ENCODE measurements at regions not wholly inside any gene's neighbourhood (a gene's known extent, or its start where the extent isn't known, plus 50 kb on each side); places are given as distances from the start of the nearest gene placed in this dataset.
"Not testable (repeated sequence)": the region's sequence is repeated elsewhere in the genome, so short reads cannot be mapped to it uniquely, and the experiment has no call there.

GRCh38 chr22:48406161-48406560 is 1421.5 kb downstream of the BRD1 start:
- no peak for DNase-seq

DNA sequence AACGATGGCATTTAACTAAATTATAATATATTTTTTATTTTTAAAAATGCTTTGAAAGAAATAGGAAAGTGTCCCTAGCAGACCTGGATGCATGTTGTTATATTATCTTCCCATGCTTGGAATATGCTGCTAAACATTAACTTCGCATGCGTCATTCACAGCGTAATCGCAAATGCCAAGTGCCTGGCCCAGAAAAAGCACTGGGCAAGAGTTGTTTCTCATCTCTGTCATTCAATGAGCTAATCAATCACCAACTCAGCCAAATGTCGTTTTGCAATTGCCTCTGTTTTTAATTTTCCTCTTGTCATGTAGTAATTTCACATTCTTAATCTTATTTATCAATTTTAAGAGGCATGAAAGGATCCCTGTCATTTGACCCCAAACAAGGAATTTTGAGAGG is 1421.9 kb downstream of the BRD1 start:
- DNase-seq, result no peak

DNA sequence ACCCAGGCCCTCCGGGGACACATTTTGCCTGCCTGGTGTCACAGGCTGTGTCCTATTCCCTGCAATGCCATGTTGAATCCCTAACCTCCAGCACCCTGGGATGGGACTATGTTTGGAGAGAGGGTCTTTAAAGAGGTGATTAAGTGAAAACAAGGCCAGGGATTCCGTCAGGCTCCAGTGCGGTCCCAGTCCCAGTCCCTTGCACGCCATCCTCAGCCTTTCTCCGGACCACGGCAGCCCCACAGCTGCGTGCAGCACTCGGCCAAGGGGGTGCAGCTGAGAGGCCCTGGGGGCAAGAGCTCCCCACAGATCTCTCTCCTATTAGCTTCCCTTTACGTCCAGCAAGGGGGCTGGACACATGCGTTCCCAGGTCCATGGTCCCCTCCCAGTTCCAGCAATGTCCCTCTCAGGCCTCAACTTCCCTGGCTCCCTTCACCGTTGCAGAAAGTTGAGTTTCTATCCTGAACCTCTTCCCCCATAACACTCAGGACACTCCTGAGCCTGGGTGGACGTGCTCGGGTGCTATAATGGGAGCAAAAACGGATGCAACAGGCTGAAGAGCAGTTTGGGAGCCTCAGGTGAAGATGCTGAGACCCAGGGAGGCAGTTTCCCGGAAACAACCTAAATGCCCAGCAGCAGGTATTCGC is 1422.7 kb downstream of the BRD1 start:
- DNase-seq, result no peak

DNA sequence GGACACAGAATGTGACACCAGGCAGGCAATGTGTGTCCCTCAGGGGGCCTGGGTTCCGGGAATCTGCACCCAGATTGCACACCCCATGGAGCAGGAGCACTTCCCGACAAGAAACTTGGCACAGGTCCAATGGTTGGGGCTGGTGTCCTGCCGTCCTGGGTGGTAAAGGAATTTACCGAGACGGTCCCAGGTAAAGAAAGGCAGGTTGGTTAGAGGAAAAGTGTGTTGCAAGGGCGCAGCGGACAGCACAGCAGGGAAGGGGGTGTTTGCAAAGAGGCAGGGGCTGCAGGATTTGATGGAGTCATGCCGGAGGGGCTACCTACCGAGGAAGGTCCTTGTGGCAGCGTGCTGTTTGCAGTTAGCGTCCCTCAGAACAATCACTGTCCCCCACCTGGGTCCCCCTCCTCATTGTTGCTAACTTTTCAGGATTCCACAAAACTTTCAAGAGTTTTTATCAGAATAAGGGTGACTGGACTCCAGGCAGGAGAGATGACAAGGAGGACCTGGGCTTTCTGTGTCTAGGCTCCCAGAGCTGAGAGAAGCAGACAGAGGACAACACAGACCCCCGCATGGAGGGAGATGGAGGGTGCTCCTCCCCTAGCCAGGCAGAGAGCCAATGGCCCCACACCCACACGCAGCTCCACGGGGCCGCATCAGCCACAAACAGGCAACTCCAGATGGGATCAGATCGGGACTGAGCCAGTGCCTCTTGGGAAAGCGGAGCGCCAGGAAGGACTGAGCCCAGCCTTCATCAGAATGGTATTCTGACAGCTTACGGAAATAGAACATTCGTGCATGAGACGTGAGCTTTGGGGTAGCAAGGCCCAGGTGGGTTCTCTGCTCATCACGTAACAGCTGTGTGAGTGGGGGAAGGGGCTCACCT is 1423.9 kb downstream of the BRD1 start:
- DNase-seq, result no peak

DNA sequence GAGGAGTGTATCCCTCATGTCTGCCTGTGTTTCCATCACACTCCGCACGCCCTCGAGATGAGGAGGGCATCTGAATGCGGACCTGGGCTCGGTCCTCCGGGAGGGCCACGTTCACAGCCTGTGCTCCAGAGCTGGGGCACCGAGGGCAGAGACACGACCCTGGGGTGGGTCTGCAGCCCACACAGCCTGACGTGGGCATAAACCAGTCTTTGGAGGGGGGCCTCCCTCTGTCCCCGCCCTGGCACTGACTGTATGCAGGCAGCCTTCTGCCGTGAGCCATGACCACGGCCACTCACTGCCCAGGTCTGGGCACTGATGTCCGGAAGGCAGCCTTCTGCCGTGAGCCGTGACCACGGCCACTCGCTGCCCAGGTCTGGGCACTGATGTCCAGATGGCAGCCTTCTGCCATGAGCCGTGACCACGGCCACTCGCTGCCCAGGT is 1425.1 kb downstream of the BRD1 start:
- DNase-seq, result no peak

GRCh38 chr22:48401523-48401922 is 1426.2 kb downstream of the BRD1 start:
- DNase-seq, result not testable (repeated sequence)

DNA sequence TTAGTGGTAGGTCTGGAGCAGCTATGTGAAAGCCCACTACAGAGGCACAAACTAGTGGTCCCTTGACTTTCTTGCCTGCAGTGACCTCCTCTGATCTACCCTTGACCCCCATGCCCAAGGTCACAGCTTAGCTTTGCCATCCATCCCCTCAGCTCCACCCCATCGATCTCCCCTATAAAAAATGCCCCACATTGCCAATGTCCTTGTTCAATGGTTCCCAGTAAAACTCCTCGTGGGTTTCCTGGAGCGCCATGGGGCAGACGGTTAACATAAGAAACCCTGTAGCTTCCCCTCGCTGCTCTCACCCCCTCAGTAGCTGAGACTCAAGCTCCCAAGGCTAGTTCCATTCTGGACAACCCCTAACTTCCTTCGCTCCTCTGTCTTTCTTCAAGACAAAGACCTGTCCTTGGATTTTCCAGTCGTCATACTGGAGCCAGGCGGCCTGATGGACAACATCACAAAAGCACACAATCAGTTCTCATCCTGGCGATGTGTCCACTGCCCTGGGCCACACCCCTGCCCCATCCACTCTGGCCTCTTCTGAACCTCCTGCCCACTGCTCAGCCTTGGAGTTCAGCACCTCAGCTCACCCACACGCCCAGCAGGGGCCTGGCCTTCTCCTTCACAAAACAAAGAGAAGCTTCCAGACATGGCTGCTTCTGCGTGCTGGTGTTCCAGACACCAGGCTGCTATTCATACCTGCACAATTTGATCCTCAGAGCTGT is 1429.3 kb downstream of the BRD1 start:
- no peak for DNase-seq

- DNase-seq, result no peak
Observed at GRCh38 chr22:48397531-48398180, 1430.0 kb downstream of the BRD1 start.

DNA sequence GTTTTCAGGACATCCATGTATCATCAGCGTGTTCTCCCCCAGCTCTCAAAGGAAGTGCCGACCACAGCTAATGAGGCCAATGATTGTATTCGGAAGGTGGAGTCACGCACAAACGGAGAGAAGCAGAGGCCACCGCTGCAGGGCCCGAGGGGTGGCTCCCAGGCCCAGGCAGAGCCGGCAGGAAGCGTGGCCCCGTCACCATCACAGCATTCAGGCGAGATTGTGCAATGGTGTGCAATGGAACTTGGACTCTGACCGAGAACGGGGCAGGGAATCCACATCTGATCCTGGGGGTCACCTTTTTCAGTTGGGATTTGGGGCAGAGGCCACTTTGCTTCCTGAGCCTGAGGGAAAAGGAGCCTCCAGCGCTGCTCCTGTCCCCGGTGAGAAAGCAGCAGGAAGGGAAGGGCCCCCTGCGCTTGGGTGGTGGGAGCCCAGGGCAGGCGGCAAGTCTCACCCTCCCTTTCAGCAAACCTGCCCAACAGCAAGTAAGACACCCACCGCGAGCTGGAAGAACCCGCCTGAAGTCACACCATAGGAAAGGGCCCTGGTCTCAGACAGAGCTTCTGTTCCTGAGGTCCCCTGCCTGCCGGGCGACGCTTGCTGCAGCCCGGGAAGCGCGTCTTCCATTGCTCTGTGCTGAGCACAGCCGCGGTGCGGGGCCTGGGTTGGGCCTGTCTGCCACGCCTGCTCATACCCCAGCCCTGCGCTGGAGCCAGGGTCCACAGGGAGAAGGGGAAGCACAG is 1430.7 kb downstream of the BRD1 start:
- no peak for DNase-seq

DNA sequence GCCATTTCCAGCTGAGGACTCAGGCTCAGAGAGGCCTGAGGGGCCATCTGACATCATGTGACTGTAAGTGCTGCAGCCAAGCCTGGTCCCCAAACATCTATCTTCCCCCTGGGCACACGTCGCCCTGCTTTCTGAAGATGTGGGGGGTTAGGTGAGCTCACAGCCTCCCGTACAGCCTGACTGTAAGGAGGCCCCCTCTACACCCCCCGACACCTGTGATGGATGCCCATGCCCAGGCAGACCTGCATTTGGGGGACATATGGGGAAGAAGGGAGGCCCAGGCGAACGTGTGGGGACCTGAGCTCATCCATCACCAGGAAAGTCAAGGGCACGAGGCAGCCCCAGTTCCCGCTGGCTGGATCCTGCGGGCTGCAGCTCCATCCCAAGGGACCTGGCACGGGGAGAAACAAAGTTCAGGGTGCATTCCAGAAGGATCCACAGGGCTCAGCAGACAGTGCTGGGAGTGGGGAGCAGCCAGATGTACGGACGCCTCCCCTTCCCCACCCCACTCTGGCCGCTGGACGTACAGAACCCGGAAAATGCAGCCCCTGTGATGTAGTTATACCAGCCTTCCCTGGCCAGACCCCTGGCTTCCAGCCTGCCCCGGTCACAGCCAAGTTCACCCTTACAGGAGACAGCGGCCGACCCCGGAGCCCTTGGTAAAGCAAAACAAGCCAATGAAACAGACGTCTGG is 1431.4 kb downstream of the BRD1 start:
- DNase-seq, result no peak

GRCh38 chr22:48395201-48395600 is 1432.5 kb downstream of the BRD1 start:
- no peak for DNase-seq

GRCh38 chr22:48394787-48395186 is 1432.9 kb downstream of the BRD1 start:
- DNase-seq, result no peak

- DNase-seq, result no peak
Observed at GRCh38 chr22:48393885-48394284, 1433.8 kb downstream of the BRD1 start.

GRCh38 chr22:48393041-48393370 is 1434.7 kb downstream of the BRD1 start:
- DNase-seq, result no peak

GRCh38 chr22:48391820-48392219 is 1435.9 kb downstream of the BRD1 start:
- DNase-seq, result no peak

GRCh38 chr22:48391171-48391711 is 1436.4 kb downstream of the BRD1 start:
- no peak for DNase-seq

DNA sequence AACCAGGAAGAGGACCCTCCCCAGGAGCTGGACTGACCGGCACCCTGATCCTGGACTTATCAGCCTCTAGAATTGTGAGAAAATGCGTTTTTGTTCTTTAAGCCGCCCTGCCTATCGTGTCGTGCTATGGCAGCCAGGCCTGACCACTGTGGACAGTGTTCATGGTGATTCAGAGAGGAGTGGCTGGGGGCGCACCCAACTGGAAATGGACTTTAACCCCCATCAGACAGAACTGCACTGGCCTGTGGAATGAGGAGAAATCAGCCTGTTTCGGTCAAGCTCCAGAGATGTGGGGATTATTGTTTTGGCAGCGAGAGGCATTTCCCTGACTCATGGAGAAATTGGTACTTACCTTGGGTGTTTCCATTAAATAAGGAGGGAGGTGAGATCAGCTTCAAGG is 1437.8 kb downstream of the BRD1 start:
- DNase-seq, result no peak

DNA sequence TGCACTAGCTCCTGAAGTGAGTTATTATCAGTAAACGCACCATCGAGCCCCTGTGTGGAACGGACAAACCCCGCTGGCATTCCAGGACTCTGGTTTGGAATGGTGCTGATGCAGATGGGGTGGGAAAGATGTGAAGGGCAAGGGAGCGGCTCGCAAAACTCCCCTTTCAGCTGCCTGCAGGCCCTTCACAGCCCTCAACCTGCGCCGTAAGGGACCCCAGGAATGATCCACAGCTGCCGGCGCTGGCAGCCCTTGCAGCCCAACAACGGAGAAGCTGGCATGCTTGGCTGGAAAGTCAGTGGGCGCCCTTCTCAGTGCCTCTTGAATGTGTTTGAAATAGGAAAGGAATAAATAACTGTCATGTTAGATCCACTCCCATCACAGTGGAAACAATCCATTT is 1445.5 kb downstream of the BRD1 start:
- no peak for DNase-seq

DNA sequence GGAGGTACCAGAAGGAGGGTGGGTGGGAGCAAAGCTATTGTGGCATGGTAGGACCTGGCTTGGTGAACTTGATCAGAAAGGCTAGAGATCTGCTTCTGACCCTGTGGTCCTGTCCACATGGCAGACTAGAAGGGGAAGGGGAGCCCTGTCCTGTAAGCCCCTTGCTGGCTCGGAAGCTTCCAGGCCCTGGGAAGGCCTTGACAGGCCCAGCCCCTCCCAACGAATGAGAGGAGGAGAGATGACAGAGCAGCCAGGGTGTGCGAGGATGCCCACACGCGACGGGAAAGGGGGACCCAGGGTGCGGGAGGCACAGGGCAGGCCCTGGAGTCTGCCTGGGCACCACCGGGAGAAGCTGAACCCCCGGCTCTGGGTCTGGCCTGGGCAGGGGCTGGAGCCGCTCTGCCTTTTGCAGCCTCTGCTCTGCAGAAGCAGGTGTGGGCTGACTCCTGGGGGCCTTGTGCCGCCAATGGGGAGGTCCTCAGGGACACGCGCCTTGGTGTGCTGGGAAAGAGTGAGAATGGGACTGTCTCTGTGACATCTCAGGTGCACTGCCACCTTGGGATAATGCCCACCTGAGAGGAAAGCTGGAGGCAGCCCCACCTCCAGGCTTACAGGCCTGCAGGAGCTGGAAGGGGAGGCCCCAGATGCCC is 1447.5 kb downstream of the BRD1 start:
- DNase-seq, result no peak

DNA sequence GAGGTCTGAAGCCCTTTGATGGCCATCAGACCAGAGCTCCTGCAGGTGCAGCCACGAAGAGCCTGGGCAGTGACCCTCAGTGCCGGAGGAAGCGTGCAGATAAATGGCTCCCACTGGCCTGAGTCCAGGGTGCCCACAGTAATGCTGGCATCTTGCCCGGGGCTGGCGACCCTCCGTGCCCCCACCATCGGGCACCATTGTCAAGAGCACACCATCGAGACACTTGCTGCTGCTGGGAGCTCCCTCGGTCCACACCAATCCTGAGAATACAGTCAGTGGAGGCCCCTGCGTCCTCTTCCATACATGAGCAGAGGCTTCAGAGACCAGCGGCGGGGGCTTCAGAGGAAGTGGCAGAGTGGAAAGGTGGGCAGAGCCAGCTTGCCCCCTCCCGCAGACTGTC is 1448.3 kb downstream of the BRD1 start:
- no peak for DNase-seq

DNA sequence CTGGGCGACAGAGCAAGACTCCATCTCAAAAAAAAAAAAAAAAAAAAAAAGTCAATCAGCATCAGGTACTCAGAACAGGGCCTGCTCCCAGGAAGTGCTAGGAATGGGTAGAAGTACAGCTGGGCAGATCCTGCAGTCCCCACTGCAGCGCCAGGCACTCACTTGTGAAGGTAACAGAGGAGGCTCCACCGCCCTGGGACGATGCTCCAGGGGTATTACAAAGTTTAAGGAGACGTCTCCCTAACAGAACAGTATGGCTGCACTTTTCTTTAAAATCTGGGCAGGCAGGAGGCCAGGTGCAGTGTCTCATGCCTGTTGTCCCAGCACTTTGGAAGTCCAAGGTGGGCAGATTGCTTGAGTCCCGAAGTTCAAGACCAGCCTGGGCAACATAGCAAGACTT is 1449.0 kb downstream of the BRD1 start:
- no peak for DNase-seq

Measured in NCI-H1417 treated with DMSO at 0.1 percent for 48 hours (cell line).